GM12878 (cell line): ENCODE measurements at regions not wholly inside any gene's neighbourhood (a gene's known extent, or its start where the extent isn't known, plus 50 kb on each side); places are given as distances from the start of the nearest gene placed in this dataset.

ENCODE experiments used
- ATAC-seq: fragments of 200-7000 bp; cut with Tn5 transposase; 3 replicates; pipeline ENCODE4 v1.9.1; 2020; ENCODE audit warnings: mild to moderate bottlenecking, moderate library complexity
- BruUV-seq: library from RNA; stranded (reverse); fragments of 400-500 nt; replicated peaks from 2 replicates; lab custom pipeline; 2021; lab: Mats Ljungman, UMichigan
- CTCF ChIA-PET: fragments of 300-600 bp; sonication (Branson Sonifier 250); formaldehyde crosslinking; extraction: SDS; loops from one replicate; lab custom pipeline; 2021; ENCODE audit warnings: inconsistent platforms; lab: Yijun Ruan, JAX
- POLR2A ChIA-PET: fragments of 350-600 bp; formaldehyde crosslinking; extraction: SDS; loops from one replicate; lab custom pipeline; 2021; ENCODE audit warnings: inconsistent platforms; lab: Charles Lee
- RAD21 ChIA-PET: fragments of 300-600 bp; sonication (Branson Sonifier 250); formaldehyde crosslinking; loops from one replicate; lab custom pipeline; 2023; ENCODE audit warnings: antibody characterized with exemption; ENCODE audit not compliant: unreplicated experiment; lab: Charles Lee
- SMC1A ChIA-PET: fragments of 300-600 bp; sonication (Branson Sonifier 250); formaldehyde crosslinking; loops from one replicate; lab custom pipeline; 2023; ENCODE audit not compliant: unreplicated experiment, uncharacterized antibody; lab: Charles Lee
- DNase-seq: peaks from one replicate; pipeline ENCODE4 v3.0.0-alpha.2; 2011; ENCODE audit warnings: low read depth, low spot score
- FAIRE-seq: peaks from 3 replicates; lab custom pipeline; 2011; peaks lifted over from hg19 to GRCh38; lab: Jason Lieb, UNC
- H2AFZ ChIP-seq: 2 replicates; pipeline ENCODE4 v1.6.0; 2011; ENCODE audit warnings: low read depth, low read length, control low read depth; ENCODE audit not compliant: control insufficient read depth
- H3K27ac ChIP-seq: 2 replicates; pipeline ENCODE4 v1.5.1; 2011; ENCODE audit warnings: control low read depth; ENCODE audit not compliant: control insufficient read depth, insufficient read depth
- H3K27me3 ChIP-seq, 2 experiments: replicated peaks in 1 of 2; 2 replicates each; pipeline versions ENCODE4 v1.6.0 to v1.6.1; 2011; ENCODE audit warnings: low read length in 1 of 2; ENCODE audit not compliant: control insufficient read depth in 2 of 2, insufficient read depth in 2 of 2
- H3K36me3 ChIP-seq, 2 experiments: 2 replicates each; pipeline ENCODE4 v1.5.1; 2011; ENCODE audit warnings: low read length in 1 of 2; ENCODE audit not compliant: control insufficient read depth in 2 of 2, insufficient read depth in 2 of 2
- H3K4me1 ChIP-seq: 2 replicates; pipeline ENCODE4 v1.6.1; 2011; ENCODE audit warnings: mild to moderate bottlenecking, low read length, moderate library complexity, mixed read lengths; ENCODE audit not compliant: control insufficient read depth, insufficient read depth
- H3K4me2 ChIP-seq: 2 replicates; pipeline ENCODE4 v1.6.0; 2011; ENCODE audit warnings: control low read depth; ENCODE audit not compliant: control insufficient read depth, insufficient read depth
- H3K4me3 ChIP-seq: fragments of 200-600 bp; sonication (generic); 2 replicates; pipeline ENCODE4 v1.5.1; 2016
- H3K79me2 ChIP-seq: 2 replicates; pipeline ENCODE4 v1.6.0; 2011; ENCODE audit warnings: low read length; ENCODE audit not compliant: control insufficient read depth, insufficient read depth
- H3K9ac ChIP-seq: 2 replicates; pipeline ENCODE4 v1.8.0; 2011; ENCODE audit warnings: low read length, control low read depth, mixed read lengths; ENCODE audit not compliant: control insufficient read depth, insufficient read depth
- H3K9me3 ChIP-seq: replicated peaks from 3 replicates; pipeline ENCODE4 v1.5.1; 2011; ENCODE audit warnings: mild to moderate bottlenecking, low read length; ENCODE audit not compliant: control insufficient read depth, insufficient read depth
- H4K20me1 ChIP-seq: 2 replicates; pipeline ENCODE4 v1.6.0; 2011; ENCODE audit not compliant: control insufficient read depth, insufficient read depth
- CBFB ChIP-seq: IDR thresholded peaks from 2 replicates; pipeline ENCODE4 v1.6.1; 2016; ENCODE audit warnings: antibody characterized with exemption, low read depth
- DPF2 ChIP-seq: fragments of 450-650 bp; IDR thresholded peaks from 2 replicates; pipeline ENCODE4 v1.6.1; 2017; ENCODE audit warnings: mild to moderate bottlenecking
- FOXM1 ChIP-seq: IDR thresholded peaks from 2 replicates; pipeline ENCODE4 v1.6.1; 2012; ENCODE audit warnings: low read depth, mild to moderate bottlenecking, inconsistent platforms, low read length, moderate library complexity
- LARP7 ChIP-seq: fragments of 450-650 bp; IDR thresholded peaks from 2 replicates; pipeline ENCODE4 v1.6.1; 2017; ENCODE audit warnings: mild to moderate bottlenecking
- NFIC ChIP-seq: IDR thresholded peaks from 2 replicates; pipeline ENCODE4 v1.6.1; 2012; ENCODE audit warnings: low read depth, mild to moderate bottlenecking, inconsistent platforms, low read length, moderate library complexity
- NFYB ChIP-seq: IDR thresholded peaks from 2 replicates; pipeline ENCODE4 v1.6.1; 2011; ENCODE audit warnings: low read depth, mild to moderate bottlenecking, low read length, improper control_type of control experiment, moderate library complexity; ENCODE audit not compliant: insufficient read depth
- PBX3 ChIP-seq: IDR thresholded peaks from 2 replicates; pipeline ENCODE4 v1.6.1; 2011; ENCODE audit warnings: mild to moderate bottlenecking, low read depth, low read length, moderate library complexity; ENCODE audit not compliant: insufficient replicate concordance
- POU2F2 ChIP-seq: IDR thresholded peaks from 3 replicates; pipeline ENCODE4 v1.6.1; 2011; ENCODE audit warnings: low read depth, mild to moderate bottlenecking, low read length, borderline replicate concordance
- RCOR1 ChIP-seq: conservative IDR thresholded peaks from 2 replicates; pipeline ENCODE4 v1.6.1; 2012; ENCODE audit warnings: low read depth, low read length, improper control_type of control experiment
- ZNF622 ChIP-seq: fragments of 450-650 bp; IDR thresholded peaks from 2 replicates; pipeline ENCODE4 v1.6.1; 2017; ENCODE audit warnings: mild to moderate bottlenecking, inconsistent platforms
- WGBS: methylation state at CpG from one replicate; pipeline ENCODE4 v1.1.6; 2016; ENCODE audit warnings: low lambda C conversion rate; ENCODE audit not compliant: insufficient replicate concordance, insufficient coverage; ENCODE audit errors: missing lambda C conversion rate; 5-methylcytosine and 5-hydroxymethylcytosine counted together
- in situ Hi-C: fragments of 300-500 bp; cut with MboI; formaldehyde crosslinking; loops from 9 replicates; pipeline ENCODE4 v1.14.3; 2018; ENCODE audit warnings: mixed read lengths
- intact Hi-C: fragments of 100-400 bp; cut with micrococcal nuclease; formaldehyde crosslinking; loops from one replicate; pipeline ENCODE4 v1.14.2; 2022; ENCODE audit not compliant: unreplicated experiment
- TF ChIP-seq, protein P1 (sequence below): fragments of 150-350 bp; IDR thresholded peaks from 2 replicates; pipeline ENCODE4 v1.6.1; 2014; ENCODE audit warnings: mild to moderate bottlenecking, low read depth, low read length
- TF ChIP-seq, protein P2 (sequence below): fragments of 150-350 bp; IDR thresholded peaks from 2 replicates; pipeline ENCODE4 v1.6.1; 2016; ENCODE audit warnings: low read depth, low read length
- TF ChIP-seq, protein P3 (sequence below): fragments of 450-650 bp; formaldehyde crosslinking; IDR thresholded peaks from 2 replicates; pipeline ENCODE4 v1.4.0; 2020; ENCODE audit warnings: mild to moderate bottlenecking, moderate library complexity

- RAD21 ChIA-PET = no interaction called here
- TF ChIP-seq, protein P1, sequence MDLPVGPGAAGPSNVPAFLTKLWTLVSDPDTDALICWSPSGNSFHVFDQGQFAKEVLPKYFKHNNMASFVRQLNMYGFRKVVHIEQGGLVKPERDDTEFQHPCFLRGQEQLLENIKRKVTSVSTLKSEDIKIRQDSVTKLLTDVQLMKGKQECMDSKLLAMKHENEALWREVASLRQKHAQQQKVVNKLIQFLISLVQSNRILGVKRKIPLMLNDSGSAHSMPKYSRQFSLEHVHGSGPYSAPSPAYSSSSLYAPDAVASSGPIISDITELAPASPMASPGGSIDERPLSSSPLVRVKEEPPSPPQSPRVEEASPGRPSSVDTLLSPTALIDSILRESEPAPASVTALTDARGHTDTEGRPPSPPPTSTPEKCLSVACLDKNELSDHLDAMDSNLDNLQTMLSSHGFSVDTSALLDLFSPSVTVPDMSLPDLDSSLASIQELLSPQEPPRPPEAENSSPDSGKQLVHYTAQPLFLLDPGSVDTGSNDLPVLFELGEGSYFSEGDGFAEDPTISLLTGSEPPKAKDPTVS = no peak
- TF ChIP-seq, protein P2, sequence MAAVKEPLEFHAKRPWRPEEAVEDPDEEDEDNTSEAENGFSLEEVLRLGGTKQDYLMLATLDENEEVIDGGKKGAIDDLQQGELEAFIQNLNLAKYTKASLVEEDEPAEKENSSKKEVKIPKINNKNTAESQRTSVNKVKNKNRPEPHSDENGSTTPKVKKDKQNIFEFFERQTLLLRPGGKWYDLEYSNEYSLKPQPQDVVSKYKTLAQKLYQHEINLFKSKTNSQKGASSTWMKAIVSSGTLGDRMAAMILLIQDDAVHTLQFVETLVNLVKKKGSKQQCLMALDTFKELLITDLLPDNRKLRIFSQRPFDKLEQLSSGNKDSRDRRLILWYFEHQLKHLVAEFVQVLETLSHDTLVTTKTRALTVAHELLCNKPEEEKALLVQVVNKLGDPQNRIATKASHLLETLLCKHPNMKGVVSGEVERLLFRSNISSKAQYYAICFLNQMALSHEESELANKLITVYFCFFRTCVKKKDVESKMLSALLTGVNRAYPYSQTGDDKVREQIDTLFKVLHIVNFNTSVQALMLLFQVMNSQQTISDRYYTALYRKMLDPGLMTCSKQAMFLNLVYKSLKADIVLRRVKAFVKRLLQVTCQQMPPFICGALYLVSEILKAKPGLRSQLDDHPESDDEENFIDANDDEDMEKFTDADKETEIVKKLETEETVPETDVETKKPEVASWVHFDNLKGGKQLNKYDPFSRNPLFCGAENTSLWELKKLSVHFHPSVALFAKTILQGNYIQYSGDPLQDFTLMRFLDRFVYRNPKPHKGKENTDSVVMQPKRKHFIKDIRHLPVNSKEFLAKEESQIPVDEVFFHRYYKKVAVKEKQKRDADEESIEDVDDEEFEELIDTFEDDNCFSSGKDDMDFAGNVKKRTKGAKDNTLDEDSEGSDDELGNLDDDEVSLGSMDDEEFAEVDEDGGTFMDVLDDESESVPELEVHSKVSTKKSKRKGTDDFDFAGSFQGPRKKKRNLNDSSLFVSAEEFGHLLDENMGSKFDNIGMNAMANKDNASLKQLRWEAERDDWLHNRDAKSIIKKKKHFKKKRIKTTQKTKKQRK = no peak
- TF ChIP-seq FOXM1 (no peak), NFIC (no peak), DPF2 (no peak), LARP7 (no peak), CBFB (no peak), NFYB (no peak), POU2F2 (no peak), RCOR1 (no peak), PBX3 (no peak), ZNF622 (no peak)
- TF ChIP-seq, protein P3, sequence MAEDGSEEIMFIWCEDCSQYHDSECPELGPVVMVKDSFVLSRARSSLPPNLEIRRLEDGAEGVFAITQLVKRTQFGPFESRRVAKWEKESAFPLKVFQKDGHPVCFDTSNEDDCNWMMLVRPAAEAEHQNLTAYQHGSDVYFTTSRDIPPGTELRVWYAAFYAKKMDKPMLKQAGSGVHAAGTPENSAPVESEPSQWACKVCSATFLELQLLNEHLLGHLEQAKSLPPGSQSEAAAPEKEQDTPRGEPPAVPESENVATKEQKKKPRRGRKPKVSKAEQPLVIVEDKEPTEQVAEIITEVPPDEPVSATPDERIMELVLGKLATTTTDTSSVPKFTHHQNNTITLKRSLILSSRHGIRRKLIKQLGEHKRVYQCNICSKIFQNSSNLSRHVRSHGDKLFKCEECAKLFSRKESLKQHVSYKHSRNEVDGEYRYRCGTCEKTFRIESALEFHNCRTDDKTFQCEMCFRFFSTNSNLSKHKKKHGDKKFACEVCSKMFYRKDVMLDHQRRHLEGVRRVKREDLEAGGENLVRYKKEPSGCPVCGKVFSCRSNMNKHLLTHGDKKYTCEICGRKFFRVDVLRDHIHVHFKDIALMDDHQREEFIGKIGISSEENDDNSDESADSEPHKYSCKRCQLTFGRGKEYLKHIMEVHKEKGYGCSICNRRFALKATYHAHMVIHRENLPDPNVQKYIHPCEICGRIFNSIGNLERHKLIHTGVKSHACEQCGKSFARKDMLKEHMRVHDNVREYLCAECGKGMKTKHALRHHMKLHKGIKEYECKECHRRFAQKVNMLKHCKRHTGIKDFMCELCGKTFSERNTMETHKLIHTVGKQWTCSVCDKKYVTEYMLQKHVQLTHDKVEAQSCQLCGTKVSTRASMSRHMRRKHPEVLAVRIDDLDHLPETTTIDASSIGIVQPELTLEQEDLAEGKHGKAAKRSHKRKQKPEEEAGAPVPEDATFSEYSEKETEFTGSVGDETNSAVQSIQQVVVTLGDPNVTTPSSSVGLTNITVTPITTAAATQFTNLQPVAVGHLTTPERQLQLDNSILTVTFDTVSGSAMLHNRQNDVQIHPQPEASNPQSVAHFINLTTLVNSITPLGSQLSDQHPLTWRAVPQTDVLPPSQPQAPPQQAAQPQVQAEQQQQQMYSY (CRISPR knock-in tag) = no peak
These were observed 121.1 kb upstream of the SLIT3 start for GRCh38 chr5:169422087-169422486.

More at GRCh38 chr5:169422087-169422486, 121.1 kb upstream of the SLIT3 start:
- H3K4me1 ChIP-seq = peaks cover 5% of the 10 kb centered on the region; the same call in 1 of the 2 replicates
- no peak overlapping the region for H2AFZ ChIP-seq
- ChIA-PET POLR2A (no interaction called here), SMC1A (no interaction called here), CTCF (interaction anchor here (1.0 kb wide), 1 partner anchor 23 kb away, joined by 3 read pairs; no protein-coding TSS in a partner anchor)
- BruUV-seq = no TSS peak
- H3K36me3 ChIP-seq = no peaks in the 10 kb centered on the region
- H3K9me3 ChIP-seq = no peaks in the 10 kb centered on the region
- in situ Hi-C loops = no loop called here
- no peak overlapping the region for H3K27ac ChIP-seq
- no peaks in the 10 kb centered on the region for H3K79me2 ChIP-seq
- FAIRE-seq (no peak), ATAC-seq (no peak), DNase-seq (no peak)
- no peak overlapping the region for H3K9ac ChIP-seq
- H3K4me3 ChIP-seq = no peak overlapping the region
- peaks cover 0 to 3% of the 10 kb centered on the region in 2 experiments; a peak in 1 of 4 replicates for H3K27me3 ChIP-seq
- no peaks in the 10 kb centered on the region for H4K20me1 ChIP-seq
- H3K4me2 ChIP-seq = no peak overlapping the region
- intact Hi-C loops = no loop called here
- 73% methylated on average over 3 of the region's 3 CpGs for WGBS
